A549 (cell line): ENCODE measurements at regions not wholly inside any gene's neighbourhood (a gene's known extent, or its start where the extent isn't known, plus 50 kb on each side); places are given as distances from the start of the nearest gene placed in this dataset.

Source experiments
- ATAC-seq, 2 experiments: fragments of 200-7000 bp in 1 of 2; fragments of >200 bp in 1 of 2; cut with Nextera tagmentation in 1 of 2; cut with Tn5 transposase in 1 of 2; 3 replicates each; pipeline versions ENCODE4 v1.8.0 to v1.9.1; 2018 to 2020; ENCODE audit warnings: mild to moderate bottlenecking in 1 of 2, moderate library complexity in 1 of 2
- CTCF ChIA-PET: fragments of 300-600 bp; sonication (Branson Sonifier 250); formaldehyde crosslinking; extraction: SDS; loops from one replicate; lab custom pipeline; 2021; ENCODE audit warnings: antibody characterized with exemption, inconsistent platforms; lab: Yijun Ruan, JAX
- POLR2A ChIA-PET: fragments of 350-600 bp; formaldehyde crosslinking; extraction: SDS; loops from one replicate; lab custom pipeline; 2021; ENCODE audit warnings: antibody characterized with exemption, inconsistent platforms; lab: Yijun Ruan, JAX
- DNase-seq, 2 experiments: peaks; one replicate each; pipeline versions ENCODE4 v3.0.0 to v3.0.0-alpha.2; 2011 to 2016; ENCODE audit warnings: low read depth in 1 of 2, low spot score in 1 of 2
- FAIRE-seq: peaks from 2 replicates; lab custom pipeline; 2011; peaks lifted over from hg19 to GRCh38; lab: Jason Lieb, UNC
- H3K27ac ChIP-seq, 2 experiments: fragments of >200 bp; sonication (Bioruptor Twin); formaldehyde crosslinking; 3 replicates each; pipeline ENCODE4 v1.5.1; 2016 to 2017
- H3K4me1 ChIP-seq: fragments of >200 bp; sonication (Bioruptor Twin); formaldehyde crosslinking; 3 replicates; pipeline ENCODE4 v1.6.1; 2016
- H3K4me2 ChIP-seq: fragments of >200 bp; sonication (Bioruptor Twin); formaldehyde crosslinking; 3 replicates; pipeline ENCODE4 v1.6.1; 2016
- H3K4me3 ChIP-seq: fragments of >200 bp; sonication (Bioruptor Twin); formaldehyde crosslinking; 3 replicates; pipeline ENCODE4 v1.5.1; 2016
- H3K9me3 ChIP-seq: fragments of >200 bp; sonication (Bioruptor Twin); formaldehyde crosslinking; 3 replicates; pipeline ENCODE4 v1.6.1; 2016
- E2F6 ChIP-seq: IDR thresholded peaks from 2 replicates; pipeline ENCODE4 v1.6.1; 2012; ENCODE audit warnings: low read depth, borderline replicate concordance
- EHF ChIP-seq: fragments of 250-450 bp; sonication (Bioruptor Pico); IDR thresholded peaks from 2 replicates; pipeline ENCODE4 v1.5.0; 2020; ENCODE audit warnings: mild to moderate bottlenecking
- FOSB ChIP-seq: fragments of 250-450 bp; sonication (Bioruptor Pico); IDR thresholded peaks from 2 replicates; pipeline ENCODE4 v1.5.0; 2020; ENCODE audit warnings: mild to moderate bottlenecking, moderate library complexity
- FOSL2 ChIP-seq, 2 experiments: fragments of 450-650 bp in 1 of 2; fragments of >200 bp in 1 of 2; sonication (Bioruptor Twin) in 1 of 2; formaldehyde crosslinking; IDR thresholded peaks; 2 replicates each; pipeline versions ENCODE4 v1.5.0 to v1.6.1; 2016 to 2020; ENCODE audit warnings: mild to moderate bottlenecking in 1 of 2, moderate library complexity in 1 of 2
- FOXS1 ChIP-seq: fragments of 250-450 bp; sonication (Bioruptor Pico); IDR thresholded peaks from 2 replicates; pipeline ENCODE4 v1.5.0; 2020; ENCODE audit warnings: mild to moderate bottlenecking, moderate library complexity
- HEYL ChIP-seq: fragments of 250-450 bp; sonication (Bioruptor Pico); IDR thresholded peaks from 2 replicates; pipeline ENCODE4 v1.8.0; 2021; ENCODE audit warnings: mild to moderate bottlenecking, moderate library complexity
- HMGXB4 ChIP-seq: fragments of 250-450 bp; sonication (Bioruptor Pico); IDR thresholded peaks from 2 replicates; pipeline ENCODE4 v1.5.0; 2021; ENCODE audit warnings: mild to moderate bottlenecking, moderate library complexity, borderline replicate concordance
- HOXA7 ChIP-seq: fragments of 250-450 bp; sonication (Bioruptor Pico); IDR thresholded peaks from 2 replicates; pipeline ENCODE4 v1.5.0; 2020; ENCODE audit warnings: mild to moderate bottlenecking, moderate library complexity
- HOXB13 ChIP-seq: fragments of 250-450 bp; sonication (Bioruptor Pico); IDR thresholded peaks from 2 replicates; pipeline ENCODE4 v1.5.0; 2020; ENCODE audit warnings: low read depth, mild to moderate bottlenecking, moderate library complexity
- JUN ChIP-seq, 2 experiments: fragments of >200 bp; sonication (Bioruptor Twin); formaldehyde crosslinking; IDR thresholded peaks; 2 replicates in 1 of 2; 3 replicates in 1 of 2; pipeline ENCODE4 v1.6.1; 2016 to 2017
- JUNB ChIP-seq: fragments of >200 bp; sonication (Bioruptor Twin); formaldehyde crosslinking; IDR thresholded peaks from 2 replicates; pipeline ENCODE4 v1.6.1; 2016
- KDM1A ChIP-seq: fragments of 200-600 bp; sonication (generic); IDR thresholded peaks from 2 replicates; pipeline ENCODE4 v1.6.1; 2016; ENCODE audit warnings: low read depth, mild to moderate bottlenecking
- MAFK ChIP-seq: fragments of 450-650 bp; IDR thresholded peaks from 2 replicates; pipeline ENCODE4 v1.6.1; 2014; ENCODE audit not compliant: partially characterized antibody
- MYC ChIP-seq: IDR thresholded peaks from 2 replicates; pipeline ENCODE4 v1.6.1; 2012; ENCODE audit warnings: mild to moderate bottlenecking, inconsistent platforms, low read length, improper control_type of control experiment, borderline replicate concordance
- NFE2L2 ChIP-seq: fragments of 150-350 bp; conservative IDR thresholded peaks from 2 replicates; pipeline ENCODE4 v1.6.1; 2014; ENCODE audit warnings: low read length
- NR3C1 ChIP-seq: fragments of >200 bp; sonication (Bioruptor Twin); formaldehyde crosslinking; IDR thresholded peaks from 3 replicates; pipeline ENCODE4 v1.6.1; 2017
- POLR2AphosphoS2 ChIP-seq: conservative IDR thresholded peaks from 2 replicates; pipeline ENCODE4 v1.6.1; 2012; ENCODE audit warnings: low read length, improper control_type of control experiment, inconsistent platforms
- RAD21 ChIP-seq, 2 experiments: fragments of >200 bp in 1 of 2; sonication (Bioruptor Twin) in 1 of 2; formaldehyde crosslinking in 1 of 2; IDR thresholded peaks in 1 of 2; conservative IDR thresholded peaks in 1 of 2; 2 replicates in 1 of 2; 3 replicates in 1 of 2; pipeline ENCODE4 v1.6.1; 2012 to 2018; ENCODE audit warnings: inconsistent platforms in 1 of 2
- RARB ChIP-seq: fragments of 250-450 bp; sonication (Bioruptor Pico); IDR thresholded peaks from 2 replicates; pipeline ENCODE4 v1.8.0; 2021; ENCODE audit warnings: mild to moderate bottlenecking, moderate library complexity
- RCOR1 ChIP-seq: fragments of 150-350 bp; IDR thresholded peaks from 2 replicates; pipeline ENCODE4 v1.6.1; 2014; ENCODE audit warnings: antibody characterized with exemption, low read length, low read depth
- REST ChIP-seq: fragments of 200-600 bp; sonication (generic); IDR thresholded peaks from 2 replicates; pipeline ENCODE4 v1.6.1; 2016; ENCODE audit warnings: antibody characterized with exemption, mild to moderate bottlenecking, moderate library complexity
- SMC3 ChIP-seq: fragments of >200 bp; sonication (Bioruptor Twin); formaldehyde crosslinking; IDR thresholded peaks from 3 replicates; pipeline ENCODE4 v1.6.1; 2018; ENCODE audit warnings: inconsistent platforms
- SREBF2 ChIP-seq: fragments of 450-650 bp; IDR thresholded peaks from 2 replicates; pipeline ENCODE4 v1.6.1; 2014; ENCODE audit warnings: mild to moderate bottlenecking, moderate library complexity
- TFCP2L1 ChIP-seq: fragments of 250-450 bp; sonication (Bioruptor Pico); IDR thresholded peaks from 2 replicates; pipeline ENCODE4 v1.5.0; 2021; ENCODE audit warnings: mild to moderate bottlenecking
- TP53 ChIP-seq: fragments of 250-450 bp; sonication (Bioruptor Pico); IDR thresholded peaks from 2 replicates; pipeline ENCODE4 v1.5.0; 2021; ENCODE audit warnings: mild to moderate bottlenecking, moderate library complexity
- WGBS: methylation state at CpG from one replicate; pipeline ENCODE4 v1.1.6; 2017; ENCODE audit errors: missing lambda C conversion rate; 5-methylcytosine and 5-hydroxymethylcytosine counted together
- TF ChIP-seq, protein P1 (sequence below): fragments of 150-350 bp; IDR thresholded peaks from 2 replicates; pipeline ENCODE4 v1.6.1; 2014; ENCODE audit warnings: low read depth, mild to moderate bottlenecking, low read length
- TF ChIP-seq, protein P2 (sequence below): IDR thresholded peaks from 2 replicates; pipeline ENCODE4 v1.6.1; 2012

DNA sequence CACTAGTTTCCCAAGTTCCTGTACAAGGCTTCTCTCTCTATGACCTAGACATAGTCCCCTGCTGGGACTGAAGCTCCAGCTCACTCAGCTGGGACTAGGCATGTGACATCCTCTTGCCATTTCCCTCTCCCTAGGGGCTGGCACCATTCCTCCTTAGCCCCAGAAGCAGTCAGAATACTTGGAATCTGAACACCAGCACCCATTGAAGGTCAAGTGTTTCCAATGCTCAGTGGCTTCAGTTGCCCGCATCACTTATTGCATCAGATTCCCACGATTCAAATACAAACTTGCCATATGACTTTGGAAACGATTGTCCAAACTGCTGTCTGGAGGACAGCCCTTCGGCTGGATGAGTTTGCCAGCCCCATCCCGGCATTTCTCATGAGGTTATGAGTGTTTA is 65.5 kb upstream of the HOPX start:
- FAIRE-seq (no peak), DNase-seq (no peak), ATAC-seq (no peak)
- 27% methylated on average over 5 of the region's 5 CpGs for WGBS
- no peak overlapping the region for H3K4me3 ChIP-seq
- POLR2A ChIA-PET, result no interaction called here
- TF ChIP-seq SREBF2 (no peak), HOXA7 (CRISPR knock-in tag) (no peak), KDM1A (no peak), HOXB13 (CRISPR knock-in tag) (no peak), RCOR1 (no peak), POLR2AphosphoS2 (no peak)
- CTCF ChIA-PET, result no interaction called here
- no peak overlapping the region for H3K27ac ChIP-seq
- H3K4me1 ChIP-seq, result no peaks in the 10 kb centered on the region
- H3K4me2 ChIP-seq, result no peak overlapping the region
- no peaks in the 10 kb centered on the region for H3K9me3 ChIP-seq

DNA sequence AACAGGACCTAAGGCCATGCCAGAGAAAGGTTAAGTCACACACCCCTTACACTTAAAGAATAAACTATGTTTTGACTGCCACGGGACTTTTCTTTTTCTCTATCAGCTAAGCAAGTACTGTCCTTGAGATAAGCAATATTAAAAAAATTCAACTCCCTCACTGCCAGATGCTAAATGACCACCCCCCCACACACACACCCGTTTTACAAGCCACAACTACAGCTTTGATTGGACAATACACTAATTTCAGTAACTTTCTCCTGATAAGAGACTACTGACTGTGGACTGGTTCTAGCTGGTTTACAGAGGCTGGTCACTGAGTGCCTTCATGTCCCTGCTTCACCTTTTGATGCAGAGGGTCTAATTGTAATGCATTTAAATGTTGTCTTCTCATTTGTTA is 63.9 kb upstream of the HOPX start:
- ATAC-seq, result no peak
- Histone ChIP-seq H3K9me3 (no peaks in the 10 kb centered on the region), H3K4me2 (no peak overlapping the region), H3K4me1 (no peaks in the 10 kb centered on the region), H3K4me3 (no peak overlapping the region), H3K27ac (no peak overlapping the region)
- FAIRE-seq, result no peak
- ChIA-PET CTCF (interaction anchor here (1.4 kb wide), 1 partner anchor 55 kb away, joined by 5 read pairs; no protein-coding TSS in a partner anchor), POLR2A (no interaction called here)
- TF ChIP-seq, protein P1, sequence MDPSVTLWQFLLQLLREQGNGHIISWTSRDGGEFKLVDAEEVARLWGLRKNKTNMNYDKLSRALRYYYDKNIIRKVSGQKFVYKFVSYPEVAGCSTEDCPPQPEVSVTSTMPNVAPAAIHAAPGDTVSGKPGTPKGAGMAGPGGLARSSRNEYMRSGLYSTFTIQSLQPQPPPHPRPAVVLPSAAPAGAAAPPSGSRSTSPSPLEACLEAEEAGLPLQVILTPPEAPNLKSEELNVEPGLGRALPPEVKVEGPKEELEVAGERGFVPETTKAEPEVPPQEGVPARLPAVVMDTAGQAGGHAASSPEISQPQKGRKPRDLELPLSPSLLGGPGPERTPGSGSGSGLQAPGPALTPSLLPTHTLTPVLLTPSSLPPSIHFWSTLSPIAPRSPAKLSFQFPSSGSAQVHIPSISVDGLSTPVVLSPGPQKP, result no peak
- TF ChIP-seq E2F6 (no peak), RARB (no peak), JUNB (no peak), MYC (no peak)
- 58% methylated on average over 2 of the region's 2 CpGs for WGBS
- DNase-seq, result no peak

- FAIRE-seq (no peak), DNase-seq (no peak)
- Histone ChIP-seq H3K4me3 (no peak overlapping the region), H3K27ac (no peak overlapping the region)
- 57% methylated on average over 1 of the region's 1 CpG for WGBS
- POLR2A ChIA-PET, result no interaction called here
- no peak for TF ChIP-seq REST
- TF ChIP-seq HMGXB4 (CRISPR knock-in tag), result no peak
- TF ChIP-seq FOSL2 (IDR thresholded peaks at IDR 0.05), result no peak
- no peak for TF ChIP-seq FOSL2 (CRISPR knock-in tag; IDR thresholded peaks at IDR 0.05)
- no peak for TF ChIP-seq SMC3
- no peak for TF ChIP-seq RAD21 (conservative IDR thresholded peaks at IDR 0.05 in 1 of 2, IDR thresholded peaks at IDR 0.05 in 1 of 2)
- TF ChIP-seq FOSB (CRISPR knock-in tag), result no peak
- no peak for TF ChIP-seq NFE2L2
- no peak for TF ChIP-seq HOXA7 (CRISPR knock-in tag)
- no peak for TF ChIP-seq JUN (IDR thresholded peaks at IDR 0.05)
- no peak for TF ChIP-seq TP53 (CRISPR knock-in tag)
- no peak for TF ChIP-seq MAFK
- TF ChIP-seq, protein P2, sequence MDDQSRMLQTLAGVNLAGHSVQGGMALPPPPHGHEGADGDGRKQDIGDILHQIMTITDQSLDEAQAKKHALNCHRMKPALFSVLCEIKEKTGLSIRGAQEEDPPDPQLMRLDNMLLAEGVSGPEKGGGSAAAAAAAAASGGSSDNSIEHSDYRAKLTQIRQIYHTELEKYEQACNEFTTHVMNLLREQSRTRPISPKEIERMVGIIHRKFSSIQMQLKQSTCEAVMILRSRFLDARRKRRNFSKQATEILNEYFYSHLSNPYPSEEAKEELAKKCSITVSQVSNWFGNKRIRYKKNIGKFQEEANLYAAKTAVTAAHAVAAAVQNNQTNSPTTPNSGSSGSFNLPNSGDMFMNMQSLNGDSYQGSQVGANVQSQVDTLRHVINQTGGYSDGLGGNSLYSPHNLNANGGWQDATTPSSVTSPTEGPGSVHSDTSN, result no peak
- TF ChIP-seq FOXS1 (CRISPR knock-in tag), result no peak
- TF ChIP-seq TFCP2L1 (CRISPR knock-in tag), result no peak
- TF ChIP-seq HEYL, result no peak
- no peak for TF ChIP-seq EHF (CRISPR knock-in tag)
- TF ChIP-seq JUNB, result no peak
- TF ChIP-seq NR3C1, result no peak
- TF ChIP-seq, all 56 proteins: peak for 0
- H3K4me2 ChIP-seq, result no peak overlapping the region
- no peaks in the 10 kb centered on the region for H3K9me3 ChIP-seq
- ATAC-seq, result no peak
- no peaks in the 10 kb centered on the region for H3K4me1 ChIP-seq
- CTCF ChIA-PET, result interaction anchor here (1.4 kb wide), 1 partner anchor 56 kb away, joined by 5 read pairs; no protein-coding TSS in a partner anchor
Measured at GRCh38 chr4:56744030-56744429, 62.9 kb upstream of the HOPX start.
